H7 (cell line): ENCODE measurements at regions not wholly inside any gene's neighbourhood (a gene's known extent, or its start where the extent isn't known, plus 50 kb on each side); places are given as distances from the start of the nearest gene placed in this dataset.
"Not testable (repeated sequence)": the region's sequence is repeated elsewhere in the genome, so short reads cannot be mapped to it uniquely, and the experiment has no call there.

ENCODE experiments used
- DNase-seq: peaks from one replicate; pipeline ENCODE4 v3.0.0; 2012
- H3K27me3 ChIP-seq: 2 replicates; pipeline ENCODE4 v1.6.0; 2011; ENCODE audit warnings: mild to moderate bottlenecking, low read length; ENCODE audit not compliant: control insufficient read depth, insufficient read depth
- H3K36me3 ChIP-seq: replicated peaks from 2 replicates; pipeline ENCODE4 v1.5.1; 2011; ENCODE audit warnings: low read length; ENCODE audit not compliant: control insufficient read depth, insufficient read depth
- H3K4me3 ChIP-seq: 2 replicates; pipeline ENCODE4 v1.5.1; 2011; ENCODE audit warnings: low read depth, mild to moderate bottlenecking, control low read depth, low read length, moderate library complexity; ENCODE audit not compliant: insufficient read depth

- no peaks in the 10 kb centered on the region for H3K27me3 ChIP-seq
Measured at GRCh38 chrX:139324756-139325155, 205.8 kb upstream of the F9 start.

GRCh38 chrX:139320661-139321354, 209.7 kb upstream of the F9 start:
- H3K4me3 ChIP-seq, H3K36me3 ChIP-seq, H3K27me3 ChIP-seq, DNase-seq: not testable (repeated sequence)

More at GRCh38 chrX:139324756-139325155, 205.8 kb upstream of the F9 start:
- no peak overlapping the region for H3K4me3 ChIP-seq
- no peaks in the 10 kb centered on the region for H3K36me3 ChIP-seq
- DNase-seq: no peak

- not testable (repeated sequence) for H3K4me3 ChIP-seq, H3K36me3 ChIP-seq, DNase-seq
Measured at GRCh38 chrX:139306675-139307074, 223.9 kb upstream of the F9 start.

GRCh38 chrX:139304471-139304870, 226.1 kb upstream of the F9 start:
- Histone ChIP-seq H3K4me3 (no peak overlapping the region), H3K36me3 (no peaks in the 10 kb centered on the region), H3K27me3 (no peaks in the 10 kb centered on the region)
- no peak for DNase-seq

More at GRCh38 chrX:139306675-139307074, 223.9 kb upstream of the F9 start:
- not testable (repeated sequence) for H3K27me3 ChIP-seq

GRCh38 chrX:139299309-139299708, 231.2 kb upstream of the F9 start:
- no peaks in the 10 kb centered on the region for H3K27me3 ChIP-seq
- DNase-seq: no peak
- H3K4me3 ChIP-seq: no peak overlapping the region
- no peaks in the 10 kb centered on the region for H3K36me3 ChIP-seq

- H3K27me3 ChIP-seq: no peaks in the 10 kb centered on the region
- H3K36me3 ChIP-seq: no peaks in the 10 kb centered on the region
- H3K4me3 ChIP-seq: no peak overlapping the region
- no peak for DNase-seq
Measured at GRCh38 chrX:139298437-139298836, 232.1 kb upstream of the F9 start.

GRCh38 chrX:139297638-139298037, 232.9 kb upstream of the F9 start:
- no peak for DNase-seq
- H3K36me3 ChIP-seq: no peaks in the 10 kb centered on the region
- no peak overlapping the region for H3K4me3 ChIP-seq
- no peaks in the 10 kb centered on the region for H3K27me3 ChIP-seq

GRCh38 chrX:139293991-139294390, 236.5 kb upstream of the F9 start:
- DNase-seq: no peak
- H3K36me3 ChIP-seq: no peaks in the 10 kb centered on the region

GRCh38 chrX:139290310-139290709, 240.2 kb upstream of the F9 start:
- no peak for DNase-seq
- no peak overlapping the region for H3K4me3 ChIP-seq
- H3K27me3 ChIP-seq: no peaks in the 10 kb centered on the region
- H3K36me3 ChIP-seq: no peaks in the 10 kb centered on the region

More at GRCh38 chrX:139293991-139294390, 236.5 kb upstream of the F9 start:
- H3K27me3 ChIP-seq: no peaks in the 10 kb centered on the region
- H3K4me3 ChIP-seq: no peak overlapping the region

GRCh38 chrX:139287155-139287924, 243.2 kb upstream of the F9 start:
- Histone ChIP-seq H3K27me3 (no peaks in the 10 kb centered on the region), H3K4me3 (no peak overlapping the region), H3K36me3 (no peaks in the 10 kb centered on the region)
- DNase-seq: no peak

- DNase-seq: no peak
- no peaks in the 10 kb centered on the region for H3K36me3 ChIP-seq
- H3K27me3 ChIP-seq: no peaks in the 10 kb centered on the region
- no peak overlapping the region for H3K4me3 ChIP-seq
Measured at GRCh38 chrX:139286342-139286741, 244.2 kb upstream of the F9 start.

- Histone ChIP-seq H3K36me3 (no peaks in the 10 kb centered on the region), H3K4me3 (no peak overlapping the region), H3K27me3 (no peaks in the 10 kb centered on the region)
- no peak for DNase-seq
Measured at GRCh38 chrX:139267851-139268250, 262.7 kb upstream of the F9 start.

- Histone ChIP-seq H3K27me3 (no peaks in the 10 kb centered on the region), H3K36me3 (no peaks in the 10 kb centered on the region), H3K4me3 (no peak overlapping the region)
- DNase-seq: no peak
Measured at GRCh38 chrX:139246295-139246694, 284.2 kb upstream of the F9 start.

- no peaks in the 10 kb centered on the region for H3K27me3 ChIP-seq
- no peak overlapping the region for H3K4me3 ChIP-seq
- no peaks in the 10 kb centered on the region for H3K36me3 ChIP-seq
- no peak for DNase-seq
Measured at GRCh38 chrX:139237141-139237540, 293.4 kb upstream of the F9 start.

GRCh38 chrX:139234898-139235297, 295.6 kb upstream of the F9 start:
- DNase-seq: no peak

More at GRCh38 chrX:139234898-139235297, 295.6 kb upstream of the F9 start:
- H3K4me3 ChIP-seq: no peak overlapping the region
- H3K36me3 ChIP-seq: no peaks in the 10 kb centered on the region
- H3K27me3 ChIP-seq: no peaks in the 10 kb centered on the region; the same call in 1 of the 2 replicates
